IMR-90 (cell line): ENCODE measurements at regions not wholly inside any gene's neighbourhood (a gene's known extent, or its start where the extent isn't known, plus 50 kb on each side); places are given as distances from the start of the nearest gene placed in this dataset.

Experiments used
- ATAC-seq: fragments of 200-7000 bp; cut with Tn5 transposase; 2 replicates; pipeline ENCODE4 v1.9.1; 2020; ENCODE audit warnings: low read depth, mild to moderate bottlenecking, moderate library complexity
- BruUV-seq: library from RNA; stranded (reverse); fragments of 400-500 nt; replicated peaks from 2 replicates; lab custom pipeline; 2021; lab: Mats Ljungman, UMichigan
- CTCF ChIA-PET: fragments of 300-600 bp; formaldehyde crosslinking; extraction: SDS; loops from one replicate; lab custom pipeline; 2021; ENCODE audit warnings: antibody characterized with exemption; lab: Yijun Ruan, JAX
- POLR2A ChIA-PET: fragments of 300-600 bp; sonication (Branson Sonifier 250); formaldehyde crosslinking; loops from one replicate; lab custom pipeline; 2022; ENCODE audit warnings: antibody characterized with exemption; ENCODE audit not compliant: unreplicated experiment; lab: Charles Lee
- DNase-seq: peaks from one replicate; pipeline ENCODE4 v3.0.0; 2013
- H2AFZ ChIP-seq: replicated peaks from 2 replicates; pipeline ENCODE3; 2013; ENCODE audit warnings: low read length, mild to moderate bottlenecking; ENCODE audit not compliant: poor library complexity
- H2AK5ac ChIP-seq: 2 replicates; pipeline ENCODE4 v1.6.1; 2013; ENCODE audit warnings: low read depth, low read length, inconsistent platforms
- H2AK9ac ChIP-seq: replicated peaks from 2 replicates; pipeline ENCODE3; 2013; ENCODE audit warnings: mild to moderate bottlenecking, low read depth, low read length, moderate library complexity; ENCODE audit not compliant: poor library complexity
- H2BK120ac ChIP-seq: 2 replicates; pipeline ENCODE4 v1.6.1; 2013; ENCODE audit warnings: low read depth, low read length, inconsistent platforms
- H2BK15ac ChIP-seq: 3 replicates; pipeline ENCODE4 v1.6.1; 2013; ENCODE audit warnings: low read depth, low read length, inconsistent platforms
- H2BK20ac ChIP-seq: 2 replicates; pipeline ENCODE4 v1.6.1; 2013; ENCODE audit warnings: low read depth, mild to moderate bottlenecking, inconsistent platforms, low read length, moderate library complexity
- H2BK5ac ChIP-seq: 2 replicates; pipeline ENCODE4 v1.6.1; 2013; ENCODE audit warnings: mild to moderate bottlenecking, low read depth, low read length, inconsistent platforms; ENCODE audit not compliant: poor library complexity, severe bottlenecking
- H3K14ac ChIP-seq: replicated peaks from 2 replicates; pipeline ENCODE4 v1.6.1; 2013; ENCODE audit warnings: low read depth, low read length, inconsistent platforms
- H3K18ac ChIP-seq: 2 replicates; pipeline ENCODE4 v1.6.1; 2013; ENCODE audit warnings: low read depth, low read length, control low read depth
- H3K23ac ChIP-seq: 2 replicates; pipeline ENCODE4 v1.6.1; 2013; ENCODE audit warnings: low read depth, low read length, inconsistent platforms
- H3K27ac ChIP-seq: 2 replicates; pipeline ENCODE4 v1.5.1; 2013; ENCODE audit warnings: mild to moderate bottlenecking, control low read depth, low read length; ENCODE audit not compliant: insufficient read depth
- H3K27me3 ChIP-seq: 2 replicates; pipeline ENCODE4 v1.6.1; 2013; ENCODE audit warnings: low read length; ENCODE audit not compliant: control insufficient read depth, insufficient read depth
- H3K36me3 ChIP-seq: 2 replicates; pipeline ENCODE4 v1.6.1; 2013; ENCODE audit warnings: low read length, mixed read lengths; ENCODE audit not compliant: control insufficient read depth, insufficient read depth
- H3K4ac ChIP-seq: 2 replicates; pipeline ENCODE4 v1.6.1; 2013; ENCODE audit warnings: low read depth, low read length, inconsistent platforms
- H3K4me1 ChIP-seq: 2 replicates; pipeline ENCODE4 v1.6.1; 2013; ENCODE audit warnings: low read length, mixed read lengths; ENCODE audit not compliant: control insufficient read depth, insufficient read depth
- H3K4me2 ChIP-seq: 2 replicates; pipeline ENCODE4 v1.6.1; 2013; ENCODE audit warnings: low read depth, mild to moderate bottlenecking, control low read depth, low read length, moderate library complexity
- H3K4me3 ChIP-seq: 2 replicates; pipeline ENCODE4 v1.5.1; 2013; ENCODE audit warnings: low read depth, mild to moderate bottlenecking, control low read depth, low read length, moderate library complexity; ENCODE audit not compliant: insufficient read depth
- H3K56ac ChIP-seq: 2 replicates; pipeline ENCODE4 v1.6.1; 2013; ENCODE audit warnings: low read length, inconsistent platforms; ENCODE audit not compliant: insufficient read depth; ENCODE audit errors: extremely low read depth
- H3K79me1 ChIP-seq, 2 experiments: 2 replicates each; pipeline ENCODE4 v1.6.1; 2013; ENCODE audit warnings: low read length in 2 of 2, inconsistent platforms in 1 of 2, low read depth in 1 of 2
- H3K9ac ChIP-seq: 2 replicates; pipeline ENCODE4 v1.6.1; 2013; ENCODE audit warnings: low read depth, low read length, control low read depth
- H3K9me1 ChIP-seq: 2 replicates; pipeline ENCODE4 v1.6.1; 2013; ENCODE audit warnings: low read length, inconsistent platforms; ENCODE audit not compliant: insufficient read depth
- H3K9me3 ChIP-seq: 2 replicates; pipeline ENCODE4 v1.6.1; 2013; ENCODE audit warnings: low read length; ENCODE audit not compliant: control insufficient read depth, insufficient read depth
- H4K20me1 ChIP-seq: 2 replicates; pipeline ENCODE4 v1.6.1; 2013; ENCODE audit warnings: low read length, inconsistent platforms; ENCODE audit not compliant: insufficient read depth
- H4K5ac ChIP-seq: 2 replicates; pipeline ENCODE4 v1.6.1; 2013; ENCODE audit warnings: mild to moderate bottlenecking, low read depth, low read length, control low read depth
- H4K8ac ChIP-seq, 2 experiments: 2 replicates each; pipeline ENCODE4 v1.6.1; 2013; ENCODE audit warnings: low read depth in 2 of 2, low read length in 2 of 2, control low read depth in 1 of 2, inconsistent platforms in 1 of 2
- H4K91ac ChIP-seq: 2 replicates; pipeline ENCODE4 v1.6.1; 2013; ENCODE audit warnings: low read depth, low read length, inconsistent platforms; ENCODE audit not compliant: insufficient read depth
- BHLHE40 ChIP-seq: fragments of 150-350 bp; IDR thresholded peaks from 2 replicates; pipeline ENCODE4 v1.6.1; 2016; ENCODE audit warnings: mild to moderate bottlenecking, low read depth, low read length
- CEBPB ChIP-seq: IDR thresholded peaks from 2 replicates; pipeline ENCODE4 v1.6.1; 2012; ENCODE audit warnings: low read depth, low read length, improper control_type of control experiment
- CHD1 ChIP-seq: IDR thresholded peaks from 2 replicates; pipeline ENCODE4 v1.6.1; 2012; ENCODE audit warnings: low read depth, low read length, improper control_type of control experiment
- FOS ChIP-seq: fragments of 150-350 bp; IDR thresholded peaks from 2 replicates; pipeline ENCODE4 v1.6.1; 2016; ENCODE audit warnings: low read depth, low read length
- MAZ ChIP-seq: IDR thresholded peaks from 2 replicates; pipeline ENCODE4 v1.6.1; 2012; ENCODE audit warnings: low read depth, mild to moderate bottlenecking, low read length, improper control_type of control experiment, moderate library complexity, borderline replicate concordance
- POLR2A ChIP-seq: IDR thresholded peaks from 2 replicates; pipeline ENCODE4 v1.6.1; 2012; ENCODE audit warnings: mild to moderate bottlenecking, low read depth, low read length
- RAD21 ChIP-seq: IDR thresholded peaks from 2 replicates; pipeline ENCODE4 v1.6.1; 2012; ENCODE audit warnings: low read length, improper control_type of control experiment
- RCOR1 ChIP-seq: IDR thresholded peaks from 2 replicates; pipeline ENCODE4 v1.6.1; 2012; ENCODE audit warnings: mild to moderate bottlenecking, low read length, improper control_type of control experiment; ENCODE audit not compliant: insufficient replicate concordance
- SMC3 ChIP-seq: fragments of 150-350 bp; IDR thresholded peaks from 2 replicates; pipeline ENCODE4 v1.6.1; 2016; ENCODE audit warnings: low read depth, mild to moderate bottlenecking, antibody characterized with exemption, low read length, moderate library complexity
- WGBS, 2 experiments: methylation state at CpG; one replicate each; pipeline versions ENCODE4 v1.1.5 to v1.1.7; 2013; ENCODE audit warnings: missing lambda C conversion rate in 2 of 2; ENCODE audit not compliant: insufficient read length in 1 of 2; ENCODE audit errors: extremely low coverage in 2 of 2; 5-methylcytosine and 5-hydroxymethylcytosine counted together
- dilution Hi-C: fragments of 300-500 bp; cut with HindIII; formaldehyde crosslinking; loops from one replicate; pipeline ENCODE4 v1.14.3; 2018; ENCODE audit warnings: low sequenced_read_pairs; ENCODE audit not compliant: unreplicated experiment
- in situ Hi-C: fragments of 300-500 bp; cut with MboI; formaldehyde crosslinking; loops from 3 replicates; pipeline ENCODE4 v1.14.3; 2019; ENCODE audit warnings: low sequenced_read_pairs, inconsistent platforms, mixed read lengths
- intact Hi-C: fragments of 100-400 bp; cut with micrococcal nuclease; formaldehyde crosslinking; loops from 2 replicates; pipeline ENCODE4 v1.10.0; 2022
- TF ChIP-seq, protein P1 (sequence below): fragments of 150-350 bp; IDR thresholded peaks from 2 replicates; pipeline ENCODE4 v1.6.1; 2017; ENCODE audit warnings: mild to moderate bottlenecking, antibody characterized with exemption, low read length, low read depth
- TF ChIP-seq, protein P2 (sequence below): fragments of 150-350 bp; IDR thresholded peaks from 2 replicates; pipeline ENCODE4 v1.6.1; 2016; ENCODE audit warnings: low read depth, mild to moderate bottlenecking, low read length, moderate library complexity, borderline replicate concordance

DNA sequence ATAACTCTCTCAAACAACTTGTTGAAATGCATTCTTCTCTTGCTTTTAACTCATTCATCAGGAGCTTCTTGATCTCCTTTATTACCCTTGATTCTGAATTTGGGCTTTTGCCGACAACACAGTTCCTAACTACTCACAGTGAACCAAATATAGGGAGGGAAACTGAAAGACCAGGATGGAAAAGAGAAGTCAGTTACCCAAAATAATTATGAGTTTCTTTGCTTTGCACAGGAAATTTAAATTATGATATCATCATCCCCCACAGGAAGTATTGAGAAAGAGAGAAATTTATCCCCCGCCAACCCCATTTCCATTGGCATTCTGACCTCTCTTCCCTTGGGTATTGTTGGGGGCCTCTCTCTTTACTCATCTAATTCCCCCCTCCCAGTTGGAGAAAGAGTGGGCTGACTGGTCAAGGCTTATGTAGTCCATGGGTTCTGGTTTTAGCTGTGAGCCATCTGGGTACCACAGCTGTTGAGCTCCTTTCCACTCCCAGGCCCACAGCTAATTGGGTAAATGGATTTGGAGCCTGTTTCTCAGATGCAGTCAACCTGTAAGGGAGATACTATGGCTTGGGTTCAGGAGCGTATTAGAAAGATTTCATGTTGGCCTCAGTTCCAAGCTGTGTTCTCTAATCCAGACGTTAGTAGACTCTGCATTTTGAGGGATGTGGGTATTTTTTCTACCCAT, 109.0 kb downstream of the FZD1 start:
- Histone ChIP-seq H3K4me3 (no peak overlapping the region), H2BK120ac (no peak overlapping the region), H4K8ac (no peak overlapping the region), H3K23ac (no peak overlapping the region), H3K18ac (no peak overlapping the region), H3K27ac (no peak overlapping the region), H4K20me1 (no peaks in the 10 kb centered on the region), H2BK20ac (no peak overlapping the region), H3K36me3 (no peaks in the 10 kb centered on the region), H3K9ac (no peak overlapping the region), H3K4ac (no peak overlapping the region), H3K14ac (no peak overlapping the region), H2BK5ac (no peak overlapping the region), H2BK15ac (no peak overlapping the region), H4K91ac (no peak overlapping the region), H2AFZ (no peak overlapping the region), H2AK5ac (no peak overlapping the region), H4K5ac (no peak overlapping the region), H3K4me2 (no peak overlapping the region), H3K4me1 (no peaks in the 10 kb centered on the region), H3K56ac (no peak overlapping the region), H3K9me1 (no peaks in the 10 kb centered on the region), H3K9me3 (no peaks in the 10 kb centered on the region), H3K79me1 (no peaks in the 10 kb centered on the region), H2AK9ac (no peak overlapping the region), H3K27me3 (peaks cover 2% of the 10 kb centered on the region; the same call in 1 of the 2 replicates)
- CTCF ChIA-PET = no interaction called here
- in situ Hi-C loops = no loop called here
- ATAC-seq = no peak
- intact Hi-C loops = no loop called here
- DNase-seq = no peak
- TF ChIP-seq CHD1 (no peak), BHLHE40 (no peak), CEBPB (no peak), POLR2A (no peak), MAZ (no peak), RAD21 (no peak), SMC3 (no peak), RCOR1 (no peak), FOS (no peak)
- TF ChIP-seq, protein P1, sequence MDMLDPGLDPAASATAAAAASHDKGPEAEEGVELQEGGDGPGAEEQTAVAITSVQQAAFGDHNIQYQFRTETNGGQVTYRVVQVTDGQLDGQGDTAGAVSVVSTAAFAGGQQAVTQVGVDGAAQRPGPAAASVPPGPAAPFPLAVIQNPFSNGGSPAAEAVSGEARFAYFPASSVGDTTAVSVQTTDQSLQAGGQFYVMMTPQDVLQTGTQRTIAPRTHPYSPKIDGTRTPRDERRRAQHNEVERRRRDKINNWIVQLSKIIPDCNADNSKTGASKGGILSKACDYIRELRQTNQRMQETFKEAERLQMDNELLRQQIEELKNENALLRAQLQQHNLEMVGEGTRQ = no peak
- TF ChIP-seq, protein P2, sequence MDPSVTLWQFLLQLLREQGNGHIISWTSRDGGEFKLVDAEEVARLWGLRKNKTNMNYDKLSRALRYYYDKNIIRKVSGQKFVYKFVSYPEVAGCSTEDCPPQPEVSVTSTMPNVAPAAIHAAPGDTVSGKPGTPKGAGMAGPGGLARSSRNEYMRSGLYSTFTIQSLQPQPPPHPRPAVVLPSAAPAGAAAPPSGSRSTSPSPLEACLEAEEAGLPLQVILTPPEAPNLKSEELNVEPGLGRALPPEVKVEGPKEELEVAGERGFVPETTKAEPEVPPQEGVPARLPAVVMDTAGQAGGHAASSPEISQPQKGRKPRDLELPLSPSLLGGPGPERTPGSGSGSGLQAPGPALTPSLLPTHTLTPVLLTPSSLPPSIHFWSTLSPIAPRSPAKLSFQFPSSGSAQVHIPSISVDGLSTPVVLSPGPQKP = no peak
- BruUV-seq = no TSS peak
- POLR2A ChIA-PET = no interaction called here
- dilution Hi-C loops = no loop called here
- no CpG with 5 or more reads among the region's 4 CpGs for WGBS, 2 experiments
